LHCN-M2 (cell line): ENCODE measurements at regions not wholly inside any gene's neighbourhood (a gene's known extent, or its start where the extent isn't known, plus 50 kb on each side); places are given as distances from the start of the nearest gene placed in this dataset.
"Not testable (repeated sequence)": the region's sequence is repeated elsewhere in the genome, so short reads cannot be mapped to it uniquely, and the experiment has no call there.

Source experiments
- DNase-seq: peaks from one replicate; pipeline ENCODE4 v3.0.0-alpha.2; 2012; ENCODE audit warnings: low read depth

DNA sequence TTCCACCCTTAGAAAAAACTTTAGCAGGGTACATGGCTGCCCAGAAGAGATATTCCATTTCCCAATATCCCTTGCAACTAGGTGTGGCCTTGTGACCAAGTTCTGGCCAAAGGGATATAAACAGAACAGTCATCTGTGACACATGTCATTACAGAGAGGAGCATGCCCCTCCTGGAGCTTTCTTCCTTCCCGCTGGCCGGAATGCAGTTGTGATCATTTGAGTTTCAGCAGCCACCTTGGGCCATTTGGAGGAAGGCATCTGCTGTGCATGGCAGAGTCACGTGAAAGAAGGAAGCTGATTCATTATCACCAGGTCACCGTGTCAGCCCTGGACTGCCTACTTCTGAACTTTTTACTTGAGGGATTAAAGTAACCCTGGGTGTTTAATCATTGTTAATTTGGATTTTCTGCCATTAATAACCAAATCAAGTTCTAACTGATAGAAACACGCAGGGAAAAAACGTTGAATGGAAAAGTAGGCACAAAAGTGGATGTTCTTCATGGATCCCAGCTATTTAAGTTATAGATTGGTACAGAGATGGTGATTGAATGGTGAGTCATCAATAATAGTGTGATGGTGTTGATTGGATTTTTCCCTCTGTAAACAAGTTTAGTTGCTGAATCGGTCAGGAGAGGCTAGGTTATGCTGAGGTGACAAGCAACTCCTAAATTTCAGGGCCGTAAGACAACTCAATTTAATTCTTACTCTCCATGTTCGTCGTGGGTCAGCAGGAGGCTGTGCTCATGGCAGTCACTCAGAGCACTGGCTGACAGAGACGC is 80.7 kb upstream of the CCDC167 start:
- DNase-seq: peak; percentile 22

- no peak for DNase-seq
Observed at GRCh38 chr6:37579444-37580067, 79.9 kb upstream of the CCDC167 start.

DNA sequence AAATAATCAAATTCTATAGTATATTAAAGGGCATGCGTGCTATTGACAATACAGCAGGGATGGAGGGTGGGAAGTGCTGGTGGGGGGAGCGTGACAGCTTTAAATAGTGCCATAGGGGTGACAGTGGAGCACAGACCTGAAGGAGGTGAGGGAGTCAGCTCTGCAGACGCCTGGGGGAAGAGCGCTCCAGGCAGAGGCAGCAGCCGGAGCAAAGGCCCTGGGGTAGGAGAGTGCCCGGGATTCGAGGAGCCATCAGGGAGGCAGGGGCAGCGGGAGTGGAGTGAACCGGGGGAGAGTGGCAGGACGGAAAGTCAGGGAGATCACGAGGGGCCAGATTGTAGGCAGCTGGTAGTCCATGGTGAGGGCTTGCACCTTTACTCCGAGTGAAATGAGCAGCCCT is 78.4 kb upstream of the CCDC167 start:
- DNase-seq: no peak

- DNase-seq: peak; percentile 98
Observed at GRCh38 chr6:37576336-37576737, 76.6 kb upstream of the CCDC167 start.

DNA sequence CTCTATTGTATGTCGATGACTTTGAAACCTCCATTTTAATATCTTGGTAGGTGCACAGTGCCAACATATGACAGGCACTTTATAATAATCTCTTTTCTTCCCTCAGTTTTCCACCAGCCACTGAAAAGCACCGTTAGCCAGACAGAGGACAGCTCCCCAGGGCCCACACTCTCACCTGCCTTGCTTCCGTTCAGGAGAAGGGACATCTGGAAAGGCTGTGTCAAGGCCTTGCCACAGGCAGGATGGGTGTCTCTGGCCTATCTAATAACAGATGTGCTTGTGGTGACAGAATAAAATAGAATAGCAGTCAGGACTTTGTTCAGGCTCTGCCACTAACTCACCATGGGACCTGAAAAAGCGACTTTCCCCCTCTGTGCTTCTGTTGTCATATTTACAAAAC is 75.5 kb upstream of the CCDC167 start:
- DNase-seq: peak; percentile 19

DNA sequence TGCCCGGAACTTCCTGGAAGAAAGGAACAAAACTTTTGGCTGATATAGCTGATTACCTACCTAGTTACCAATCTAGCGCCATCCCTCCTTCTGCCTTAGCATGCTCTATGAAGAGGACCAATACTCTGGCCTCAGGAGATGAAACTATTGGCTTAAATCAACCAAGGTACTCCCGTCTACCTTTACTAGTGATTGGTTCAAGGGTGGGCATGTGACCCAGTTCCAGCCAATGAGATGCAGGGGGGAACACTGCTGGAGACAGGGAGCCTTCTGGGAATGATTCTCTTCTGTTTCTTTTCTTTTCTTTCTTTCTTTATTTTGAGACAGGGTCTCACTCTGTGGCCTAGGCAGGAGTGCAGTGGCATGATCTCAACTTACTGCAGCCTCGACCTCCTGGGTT is 72.6 kb upstream of the CCDC167 start:
- DNase-seq: no peak

DNA sequence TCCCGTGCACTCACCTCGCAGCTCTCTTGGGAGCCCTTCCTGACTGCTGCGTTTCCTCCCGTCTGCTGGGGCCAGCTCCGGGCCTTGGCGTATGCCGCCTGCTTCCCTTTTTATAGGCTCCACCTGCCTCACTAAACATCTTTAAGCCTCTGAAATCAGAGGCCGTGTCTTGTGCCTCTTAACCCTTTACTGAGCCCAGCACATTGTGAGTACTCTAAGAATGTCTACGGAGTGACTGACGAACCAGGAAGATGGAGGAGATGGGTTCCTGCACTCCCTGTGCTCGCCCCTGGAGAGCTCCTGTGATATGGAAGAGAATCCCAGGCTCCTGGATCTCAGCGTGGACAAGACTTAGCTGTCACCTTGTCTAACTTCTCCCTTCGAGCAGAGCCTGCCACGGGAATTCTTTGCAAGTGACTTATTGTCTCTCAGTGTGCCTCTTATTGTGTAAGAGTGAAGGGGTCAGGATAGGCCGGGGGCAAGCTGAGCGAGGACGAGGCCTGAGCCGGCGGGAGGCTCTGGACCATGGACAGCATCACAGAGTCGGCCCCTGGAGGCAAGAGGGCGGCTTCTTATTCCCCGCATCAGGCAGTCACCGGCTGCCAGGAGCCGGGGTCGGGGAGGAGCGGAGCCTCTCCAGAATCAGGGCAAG is 70.9 kb upstream of the CCDC167 start:
- no peak for DNase-seq

DNA sequence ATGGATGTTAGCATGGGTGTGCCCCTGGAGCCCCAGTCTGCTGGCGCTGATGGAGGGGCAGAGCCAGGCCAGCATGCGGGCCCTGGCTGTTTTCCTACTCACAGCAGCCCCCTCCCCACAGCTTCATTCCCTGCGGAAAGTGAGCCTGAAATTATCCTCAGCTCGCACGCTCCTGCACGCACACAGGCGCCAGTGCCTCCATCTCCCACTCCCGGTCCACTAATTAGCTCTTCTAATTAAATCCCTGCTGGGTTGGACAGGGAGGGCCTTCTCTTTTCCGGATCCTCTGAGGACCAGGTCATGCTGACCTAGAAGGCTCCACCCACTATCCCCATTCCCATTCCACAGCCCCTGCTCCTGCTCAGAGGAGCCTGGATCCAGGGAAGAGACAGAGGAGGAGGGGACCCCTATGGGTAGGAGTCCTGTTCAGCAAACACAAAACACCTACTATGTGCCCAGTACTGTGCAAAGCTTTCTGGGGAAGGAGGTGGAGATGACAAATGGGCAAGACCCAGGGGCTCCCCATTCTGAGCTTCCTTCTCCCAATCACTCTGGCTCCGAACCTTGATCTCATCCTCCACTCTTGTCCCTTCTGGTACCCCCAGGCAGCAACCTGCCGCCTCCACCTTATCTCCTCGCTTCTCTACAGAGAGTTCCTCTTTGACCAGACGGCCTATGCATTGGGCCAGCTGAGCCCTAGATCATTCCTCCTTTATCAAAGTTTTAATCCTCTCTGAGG is 70.2 kb upstream of the CCDC167 start:
- DNase-seq: no peak

GRCh38 chr6:37569317-37569716 is 69.6 kb upstream of the CCDC167 start:
- DNase-seq: no peak

DNA sequence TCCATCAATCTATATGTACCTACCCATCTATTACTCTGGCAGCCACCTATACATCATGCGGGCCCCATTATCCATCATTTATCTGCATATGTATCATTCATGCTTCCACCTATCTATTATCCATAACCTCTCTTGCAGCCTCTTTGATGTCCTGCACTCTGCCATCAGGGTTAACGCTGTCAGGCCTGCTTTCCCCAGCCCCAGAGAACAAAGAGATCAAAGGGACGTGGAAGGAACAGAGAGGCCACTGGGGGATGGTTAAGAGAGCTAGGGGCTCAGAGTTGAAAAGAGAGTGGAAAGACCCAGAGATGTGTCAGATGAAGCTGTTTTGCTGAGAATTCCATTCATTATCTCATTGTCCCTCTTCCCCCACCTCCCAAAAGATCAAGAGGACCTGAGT is 67.3 kb upstream of the CCDC167 start:
- DNase-seq: no peak

DNA sequence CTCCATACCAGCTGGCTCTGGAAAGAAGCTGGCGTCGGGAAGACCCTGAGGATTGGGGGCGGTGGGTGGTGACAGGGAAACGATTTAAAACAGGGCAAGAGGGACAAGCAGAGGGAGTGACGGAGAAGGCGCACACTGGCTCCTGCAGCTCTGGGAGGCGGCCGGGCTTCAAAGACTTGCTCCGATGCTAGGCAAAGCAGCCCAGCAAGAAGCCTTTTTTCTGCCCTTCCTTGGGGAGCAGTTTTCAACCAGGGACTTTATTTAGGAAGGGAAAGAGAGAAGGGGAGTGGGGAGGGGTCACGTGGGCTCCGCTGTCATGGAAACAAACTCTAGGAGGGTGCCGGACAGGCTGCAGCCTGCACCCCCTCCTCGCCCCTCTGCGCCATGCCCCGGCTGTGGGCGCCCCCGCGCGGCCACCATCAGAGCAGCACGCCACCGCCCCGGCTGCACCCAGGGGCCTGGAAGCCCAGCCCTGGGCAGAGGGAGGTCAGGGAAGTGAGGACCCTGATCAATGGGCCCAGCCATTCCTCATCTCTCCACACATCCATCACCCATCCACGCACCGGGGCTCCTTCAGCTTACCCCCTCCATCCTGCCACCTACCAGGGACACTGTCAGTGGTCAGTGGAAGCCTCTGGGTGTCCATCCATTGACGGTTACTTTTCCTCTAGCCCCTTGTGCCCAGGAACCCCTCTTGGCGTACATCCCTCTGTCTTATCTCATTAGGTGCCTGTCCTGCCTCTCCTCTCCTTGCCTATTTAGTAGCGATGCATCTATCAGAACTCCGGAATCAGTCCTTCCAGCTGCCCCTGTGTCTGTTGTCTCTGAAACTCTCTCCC is 66.6 kb upstream of the CCDC167 start:
- DNase-seq: peak; percentile 21

- no peak for DNase-seq
Observed at GRCh38 chr6:37565267-37566110, 65.8 kb upstream of the CCDC167 start.

GRCh38 chr6:37562926-37563288 is 63.2 kb upstream of the CCDC167 start:
- DNase-seq: not testable (repeated sequence)

- no peak for DNase-seq
Observed at GRCh38 chr6:37561361-37561760, 61.7 kb upstream of the CCDC167 start.

- DNase-seq: no peak
Observed at GRCh38 chr6:37560737-37561103, 61.0 kb upstream of the CCDC167 start.

- no peak for DNase-seq
Observed at GRCh38 chr6:37559501-37559900, 59.8 kb upstream of the CCDC167 start.

DNA sequence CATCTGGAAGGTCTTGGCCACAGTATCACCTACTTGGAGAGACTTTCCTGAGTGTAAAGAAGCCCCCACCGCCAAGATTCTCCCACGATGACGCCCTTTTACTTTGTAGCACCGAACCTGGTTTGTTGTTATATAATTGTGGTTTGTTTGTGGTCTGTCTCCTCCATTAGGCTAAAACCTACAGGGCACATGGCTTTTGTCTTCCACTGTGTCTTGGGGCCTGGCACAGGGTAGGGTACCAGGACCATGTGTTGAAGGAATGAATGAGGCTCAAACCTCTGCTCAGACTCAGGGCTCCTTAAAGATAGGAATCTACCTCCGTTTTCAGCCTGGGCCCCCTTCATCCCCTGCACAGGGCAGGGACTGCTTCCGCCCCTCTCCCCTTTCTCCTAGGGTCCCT is 59.4 kb upstream of the CCDC167 start:
- DNase-seq: no peak

GRCh38 chr6:37558646-37559045 is 59.0 kb upstream of the CCDC167 start:
- DNase-seq: no peak

GRCh38 chr6:37558168-37558567 is 58.5 kb upstream of the CCDC167 start:
- no peak for DNase-seq

DNA sequence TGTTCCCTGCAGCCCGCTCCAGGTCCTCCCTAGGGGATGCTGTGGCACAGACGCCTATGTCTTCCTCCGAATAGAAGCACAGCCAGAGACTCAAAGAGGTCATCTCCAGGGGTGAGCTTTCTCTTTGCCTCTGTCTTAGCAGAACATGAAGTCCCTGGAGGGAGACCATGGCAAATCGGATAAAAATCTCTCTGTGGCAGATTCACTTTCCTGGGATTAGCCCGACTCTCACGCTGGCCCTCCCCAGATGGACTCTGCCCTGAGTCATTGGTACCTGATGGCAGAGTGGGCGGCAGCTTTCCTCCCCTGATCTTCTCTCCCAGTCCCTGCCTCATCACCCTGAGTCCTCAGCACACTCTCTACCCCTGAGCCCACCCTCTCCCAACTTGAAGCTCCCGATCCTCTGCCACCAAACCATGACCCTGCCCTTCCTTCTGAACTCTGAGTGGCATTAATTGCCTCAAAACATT is 58.0 kb upstream of the CCDC167 start:
- DNase-seq: peak; percentile 28
